Gastroesophageal sphincter (tissue), 4 donors: ENCODE measurements at regions not wholly inside any gene's neighbourhood (a gene's known extent, or its start where the extent isn't known, plus 50 kb on each side); places are given as distances from the start of the nearest gene placed in this dataset.

Experiments
- ATAC-seq: fragments of 150-250 bp; one replicate; pipeline ENCODE4 v1.9.1; 2016; ENCODE audit warnings: mild to moderate bottlenecking, moderate library complexity
- H3K27ac ChIP-seq, 4 donors: fragments of 200-600 bp; sonication (generic) in 3 of 4; 1 replicate in 3 of 4; 2 replicates in 1 of 4; pipeline ENCODE4 v1.5.1; 2016 to 2019
- H3K27me3 ChIP-seq: fragments of 200-600 bp; sonication (generic); one replicate; pipeline ENCODE4 v1.5.1; 2019
- H3K36me3 ChIP-seq, 2 donors: fragments of 200-600 bp; sonication (generic); one replicate each; pipeline ENCODE4 v1.5.1; 2019; ENCODE audit warnings: control low read depth in 1 of 2
- H3K4me1 ChIP-seq, 3 donors: fragments of 200-600 bp; sonication (generic); 1 replicate in 2 of 3; 2 replicates in 1 of 3; pipeline ENCODE4 v1.5.1; 2016 to 2019; ENCODE audit warnings: control low read depth in 2 of 3
- H3K4me3 ChIP-seq, 2 donors: fragments of 200-600 bp; sonication (generic); one replicate each; pipeline ENCODE4 v1.5.1; 2019; ENCODE audit warnings: mild to moderate bottlenecking in 1 of 2, moderate library complexity in 1 of 2
- H3K9me3 ChIP-seq, 3 donors: fragments of 200-600 bp; sonication (generic); one replicate each; pipeline ENCODE4 v1.5.1; 2017 to 2019; ENCODE audit warnings: control low read depth in 2 of 3
- EP300 ChIP-seq: sonication (generic); formaldehyde crosslinking; IDR thresholded peaks from one replicate; pipeline ENCODE4 v1.6.1; 2017; ENCODE audit warnings: antibody characterized with exemption, mild to moderate bottlenecking
- POLR2A ChIP-seq, 2 donors: fragments of 450-650 bp; IDR thresholded peaks; one replicate each; pipeline ENCODE4 v1.6.1; 2017; ENCODE audit warnings: antibody characterized with exemption in 2 of 2, mild to moderate bottlenecking in 2 of 2, moderate library complexity in 1 of 2
- POLR2AphosphoS5 ChIP-seq: sonication (generic); formaldehyde crosslinking; IDR thresholded peaks from one replicate; pipeline ENCODE4 v1.6.1; 2017; ENCODE audit warnings: antibody characterized with exemption
- WGBS, 2 donors: methylation state at CpG; one replicate each; pipeline ENCODE4 v1.1.5; 2018; ENCODE audit warnings: low coverage in 1 of 2; 5-methylcytosine and 5-hydroxymethylcytosine counted together
- TF ChIP-seq, protein P1 (sequence below), 4 experiments: fragments of 200-600 bp in 2 of 4; fragments of 450-650 bp in 2 of 4; sonication (generic) in 1 of 4; IDR thresholded peaks; one replicate each; pipeline ENCODE4 v1.5.1; 2017 to 2019; ENCODE audit warnings: antibody characterized with exemption in 4 of 4, mild to moderate bottlenecking in 2 of 4, moderate library complexity in 2 of 4

DNA sequence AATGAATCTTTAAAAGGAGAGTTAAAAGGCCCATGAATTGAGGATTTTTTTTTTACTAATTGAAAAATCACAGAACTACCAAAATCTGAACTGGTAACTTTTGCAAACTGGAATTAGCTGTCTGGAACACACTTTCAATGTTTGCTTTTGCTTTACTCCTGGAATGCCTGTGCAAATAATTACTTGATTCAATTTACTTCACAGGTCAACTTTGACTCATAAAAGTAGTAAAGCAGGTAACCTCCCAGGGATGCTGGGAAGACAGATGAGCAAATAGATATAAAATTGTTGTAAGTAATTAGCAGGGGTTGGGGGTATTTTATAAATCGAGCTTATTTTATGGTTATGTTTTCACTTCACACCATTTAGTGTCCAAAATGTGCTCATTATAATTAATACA, 398.3 kb upstream of the HNRNPA3 start:
- Histone ChIP-seq H3K27me3 (no peaks in the 10 kb centered on the region), H3K4me1 (peaks cover 0 to 5% (median 0%) of the 10 kb centered on the region in 3 donors), H3K36me3 (no peaks in the 10 kb centered on the region), H3K27ac (no peak overlapping the region), H3K4me3 (no peak overlapping the region), H3K9me3 (no peaks in the 10 kb centered on the region)
- TF ChIP-seq EP300 (no peak), POLR2AphosphoS5 (no peak), POLR2A (IDR thresholded peaks at IDR 0.05) (no peak)
- TF ChIP-seq, protein P1, sequence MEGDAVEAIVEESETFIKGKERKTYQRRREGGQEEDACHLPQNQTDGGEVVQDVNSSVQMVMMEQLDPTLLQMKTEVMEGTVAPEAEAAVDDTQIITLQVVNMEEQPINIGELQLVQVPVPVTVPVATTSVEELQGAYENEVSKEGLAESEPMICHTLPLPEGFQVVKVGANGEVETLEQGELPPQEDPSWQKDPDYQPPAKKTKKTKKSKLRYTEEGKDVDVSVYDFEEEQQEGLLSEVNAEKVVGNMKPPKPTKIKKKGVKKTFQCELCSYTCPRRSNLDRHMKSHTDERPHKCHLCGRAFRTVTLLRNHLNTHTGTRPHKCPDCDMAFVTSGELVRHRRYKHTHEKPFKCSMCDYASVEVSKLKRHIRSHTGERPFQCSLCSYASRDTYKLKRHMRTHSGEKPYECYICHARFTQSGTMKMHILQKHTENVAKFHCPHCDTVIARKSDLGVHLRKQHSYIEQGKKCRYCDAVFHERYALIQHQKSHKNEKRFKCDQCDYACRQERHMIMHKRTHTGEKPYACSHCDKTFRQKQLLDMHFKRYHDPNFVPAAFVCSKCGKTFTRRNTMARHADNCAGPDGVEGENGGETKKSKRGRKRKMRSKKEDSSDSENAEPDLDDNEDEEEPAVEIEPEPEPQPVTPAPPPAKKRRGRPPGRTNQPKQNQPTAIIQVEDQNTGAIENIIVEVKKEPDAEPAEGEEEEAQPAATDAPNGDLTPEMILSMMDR (IDR thresholded peaks at IDR 0.05): no peak
- ATAC-seq: no peak
- 12 to 14% methylated on average over 1 of the region's 1 CpG for WGBS, 2 donors

DNA sequence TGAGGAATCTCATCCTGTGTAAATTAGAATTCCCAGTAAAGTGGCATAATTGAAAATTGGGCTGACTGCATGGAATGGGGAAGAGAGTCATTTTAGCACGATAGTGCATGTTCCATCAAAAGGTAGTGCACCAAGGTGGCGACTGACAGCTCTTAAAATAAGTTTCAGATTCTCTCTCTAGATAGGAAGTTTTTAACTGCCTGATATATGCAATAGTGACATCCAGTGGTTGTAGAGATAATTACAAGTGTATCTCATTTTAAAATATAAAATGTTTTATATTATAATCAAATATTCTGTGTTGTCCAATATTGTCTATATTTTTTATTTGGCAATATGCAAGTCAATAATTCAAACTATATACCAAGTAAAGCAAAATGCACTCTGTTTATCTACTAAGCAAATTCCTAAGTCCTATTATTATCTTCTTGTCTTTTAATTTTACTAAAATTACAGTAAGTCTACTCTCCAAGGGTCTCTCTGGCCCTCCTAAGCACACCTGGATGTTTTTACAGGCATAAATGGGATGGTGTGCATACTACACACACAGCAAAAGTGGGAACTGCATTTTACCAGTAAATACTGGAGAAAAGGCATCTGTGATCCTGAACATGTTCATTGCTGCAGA, 397.7 kb upstream of the HNRNPA3 start:
- Histone ChIP-seq H3K36me3 (no peaks in the 10 kb centered on the region), H3K27me3 (no peaks in the 10 kb centered on the region), H3K9me3 (no peaks in the 10 kb centered on the region), H3K4me3 (no peak overlapping the region), H3K4me1 (peaks cover 0 to 5% (median 0%) of the 10 kb centered on the region in 3 donors), H3K27ac (no peak overlapping the region)
- TF ChIP-seq EP300 (no peak), POLR2A (IDR thresholded peaks at IDR 0.05) (no peak), POLR2AphosphoS5 (no peak)
- TF ChIP-seq, protein P1 (IDR thresholded peaks at IDR 0.05): peak; percentile 25 to 65 (median 40)
- ATAC-seq: no peak
- 0 to 7% methylated on average over 2 of the region's 2 CpGs for WGBS, 2 donors

DNA sequence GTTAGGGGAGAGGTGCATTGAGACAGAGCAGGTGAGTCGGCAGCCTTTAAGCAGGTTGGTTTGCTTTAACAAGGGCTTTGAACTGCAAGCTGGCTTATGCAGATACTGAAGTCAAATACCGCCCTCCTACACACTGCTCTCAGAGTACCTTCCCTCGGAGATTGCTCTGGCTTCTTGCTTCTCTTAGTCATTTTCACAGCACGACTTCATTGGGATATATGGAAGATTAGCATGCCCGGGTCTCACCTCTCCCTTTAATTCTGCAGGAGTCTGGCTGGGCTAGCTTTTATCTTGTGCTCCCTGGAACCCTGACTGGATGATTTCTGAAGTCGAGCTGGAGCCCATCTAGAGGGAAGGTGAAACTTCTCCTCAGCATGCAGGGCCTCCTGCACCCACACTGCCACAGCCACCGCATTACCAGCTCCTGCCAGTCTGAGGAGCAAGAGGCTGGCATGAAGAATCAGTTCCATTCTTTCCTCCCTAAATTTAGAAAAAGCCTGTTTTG, 395.5 kb upstream of the HNRNPA3 start:
- Histone ChIP-seq H3K4me3 (no peak overlapping the region), H3K27me3 (peaks cover 5% of the 10 kb centered on the region), H3K27ac (no peak overlapping the region), H3K36me3 (no peaks in the 10 kb centered on the region), H3K4me1 (peaks cover 0 to 5% (median 0%) of the 10 kb centered on the region in 3 donors), H3K9me3 (no peaks in the 10 kb centered on the region)
- WGBS, 2 donors: 75 to 94% methylated on average over 3 to 4 of the region's 7 CpGs
- TF ChIP-seq POLR2AphosphoS5 (no peak), EP300 (no peak), POLR2A (IDR thresholded peaks at IDR 0.05) (no peak)
- TF ChIP-seq, protein P1 (IDR thresholded peaks at IDR 0.05): no peak
- ATAC-seq: no peak

DNA sequence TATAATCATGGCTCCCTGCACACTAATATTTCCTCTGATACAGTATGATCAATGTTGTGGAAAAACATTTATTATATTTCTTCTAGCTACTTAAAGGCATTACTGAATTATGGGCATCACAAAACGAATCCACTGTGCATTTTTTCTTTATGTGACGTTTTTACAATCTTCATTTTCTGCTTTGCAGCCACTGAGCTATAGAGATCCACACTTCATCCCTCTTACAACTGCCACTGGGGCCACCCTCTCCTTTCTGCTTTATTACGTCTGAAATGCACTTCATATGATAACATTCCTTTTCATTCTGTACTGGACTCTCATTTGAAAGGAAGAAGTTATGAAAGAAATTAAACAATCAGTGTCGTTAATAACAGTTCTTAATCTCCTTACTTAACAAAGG, 394.5 kb upstream of the HNRNPA3 start:
- TF ChIP-seq POLR2A (IDR thresholded peaks at IDR 0.05): no peak
- TF ChIP-seq EP300: no peak
- no peak for TF ChIP-seq POLR2AphosphoS5
- TF ChIP-seq, protein P1 (IDR thresholded peaks at IDR 0.05): no peak
- Histone ChIP-seq H3K4me3 (no peak overlapping the region), H3K27me3 (peaks cover 5% of the 10 kb centered on the region), H3K4me1 (peaks cover 0 to 5% (median 0%) of the 10 kb centered on the region in 3 donors), H3K9me3 (no peaks in the 10 kb centered on the region), H3K27ac (no peak overlapping the region), H3K36me3 (no peaks in the 10 kb centered on the region)
- 56 to 83% methylated on average over 4 of the region's 4 CpGs for WGBS, 2 donors
- no peak for ATAC-seq

DNA sequence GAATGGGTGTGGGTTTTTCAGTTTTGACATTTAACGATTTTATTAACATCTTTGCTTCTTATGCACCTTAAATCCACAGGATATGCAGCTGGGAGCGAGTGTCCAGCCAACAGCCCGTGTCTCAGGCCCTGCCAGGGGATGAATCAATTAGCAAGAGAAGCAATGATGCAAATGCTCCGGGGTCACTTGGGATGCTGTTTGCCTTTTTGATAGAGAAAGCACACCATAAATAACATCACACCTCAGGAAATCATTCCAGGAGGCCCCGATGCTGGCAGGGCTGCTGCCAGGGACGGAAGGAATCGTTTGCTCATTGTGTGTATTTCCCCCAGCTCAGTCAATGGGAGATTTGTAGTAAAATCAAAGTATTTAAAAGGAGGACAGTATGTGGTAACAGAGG, 394.0 kb upstream of the HNRNPA3 start:
- TF ChIP-seq, protein P1 (IDR thresholded peaks at IDR 0.05): no peak
- TF ChIP-seq POLR2A (IDR thresholded peaks at IDR 0.05) (no peak), POLR2AphosphoS5 (no peak), EP300 (no peak)
- Histone ChIP-seq H3K27ac (no peak overlapping the region), H3K4me1 (peaks cover 0 to 5% (median 0%) of the 10 kb centered on the region in 3 donors), H3K27me3 (peaks cover 5% of the 10 kb centered on the region), H3K4me3 (no peak overlapping the region), H3K36me3 (no peaks in the 10 kb centered on the region), H3K9me3 (no peaks in the 10 kb centered on the region)
- WGBS, 2 donors: 55 to 63% methylated on average over 6 to 7 of the region's 7 CpGs
- no peak for ATAC-seq
